Fibroblast of villous mesenchyme (primary cell): ENCODE measurements at regions not wholly inside any gene's neighbourhood (a gene's known extent, or its start where the extent isn't known, plus 50 kb on each side); places are given as distances from the start of the nearest gene placed in this dataset.

Source experiments
- DNase-seq: peaks from one replicate; pipeline ENCODE4 v3.0.0-alpha.2; 2010; ENCODE audit warnings: low read depth
- H3K4me3 ChIP-seq: 2 replicates; pipeline ENCODE4 v1.5.1; 2011; ENCODE audit warnings: low read depth, mild to moderate bottlenecking, low read length
- CTCF ChIP-seq: IDR thresholded peaks from 2 replicates; pipeline ENCODE4 v1.5.1; 2012; ENCODE audit warnings: low read depth, mild to moderate bottlenecking, low read length; ENCODE audit not compliant: insufficient read depth

DNA sequence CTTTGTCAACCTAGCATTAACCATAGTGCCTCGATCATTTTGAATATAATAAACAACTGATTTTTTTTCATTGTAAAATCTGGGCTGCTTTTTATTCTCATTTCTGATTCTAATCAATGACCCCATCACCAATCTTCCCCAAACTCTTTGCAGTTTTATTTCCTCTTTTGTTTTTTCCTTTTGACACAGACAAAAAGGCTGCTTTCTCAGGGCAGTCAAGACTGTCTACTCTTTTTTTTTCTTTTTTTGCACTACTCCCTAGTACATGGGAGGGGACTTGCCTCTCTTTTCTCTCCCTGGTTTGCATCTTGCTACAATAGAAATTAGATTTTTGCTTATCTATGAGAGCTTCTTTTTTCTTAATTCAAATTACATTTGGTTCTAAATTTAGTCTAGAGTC, 987.9 kb downstream of the ADGRL2 start:
- DNase-seq: no peak
- H3K4me3 ChIP-seq: no peak overlapping the region
- TF ChIP-seq CTCF: no peak

DNA sequence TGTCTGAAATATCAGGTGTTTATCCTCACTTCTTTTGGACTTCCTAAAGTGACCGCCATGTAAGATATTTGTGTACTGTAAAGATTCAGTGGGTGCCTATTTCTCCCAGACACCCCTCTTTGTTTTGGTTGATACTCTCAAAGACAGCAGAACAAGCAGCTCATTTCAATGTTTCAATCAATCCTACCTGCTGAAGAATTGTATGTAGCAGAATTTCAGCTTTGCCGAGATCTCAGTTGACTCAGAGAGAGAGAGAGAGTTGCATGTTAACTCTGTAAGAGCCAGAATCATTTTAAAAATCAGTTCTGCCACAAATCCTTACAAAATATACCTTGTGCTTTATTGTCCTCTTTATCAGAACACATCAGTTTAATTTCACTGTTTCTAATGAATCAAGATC, 987.3 kb downstream of the ADGRL2 start:
- no peak for DNase-seq
- no peak for TF ChIP-seq CTCF
- no peak overlapping the region for H3K4me3 ChIP-seq

GRCh38 chr1:82786883-82787282, 986.1 kb downstream of the ADGRL2 start:
- DNase-seq: no peak
- no peak overlapping the region for H3K4me3 ChIP-seq
- no peak for TF ChIP-seq CTCF

GRCh38 chr1:82785268-82785790, 984.6 kb downstream of the ADGRL2 start:
- TF ChIP-seq CTCF: no peak

DNA sequence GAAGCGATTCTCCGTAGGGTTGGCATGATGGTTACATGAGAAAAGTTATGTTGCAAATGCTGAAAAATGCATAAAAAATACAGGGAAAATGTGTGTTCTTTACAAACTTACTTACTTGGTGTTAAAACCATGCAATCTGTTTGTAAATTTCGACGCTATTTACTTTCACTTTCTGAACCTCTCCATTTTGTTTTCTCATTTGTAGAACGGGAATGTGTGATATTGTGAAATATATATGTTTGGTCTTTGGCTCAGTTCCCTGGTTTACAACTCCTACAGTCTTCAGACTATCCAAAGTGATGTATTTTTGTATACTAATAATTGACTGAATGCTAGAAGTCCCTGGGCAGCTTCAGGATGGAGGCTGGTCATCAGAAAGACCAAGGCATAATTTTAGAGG, 982.3 kb downstream of the ADGRL2 start:
- no peak for TF ChIP-seq CTCF
- no peak overlapping the region for H3K4me3 ChIP-seq
- no peak for DNase-seq

More at GRCh38 chr1:82785268-82785790, 984.6 kb downstream of the ADGRL2 start:
- H3K4me3 ChIP-seq: no peak overlapping the region
- DNase-seq: no peak

GRCh38 chr1:82782599-82782998, 981.9 kb downstream of the ADGRL2 start:
- no peak for DNase-seq
- no peak for TF ChIP-seq CTCF
- no peak overlapping the region for H3K4me3 ChIP-seq

GRCh38 chr1:82778612-82779011, 977.9 kb downstream of the ADGRL2 start:
- no peak overlapping the region for H3K4me3 ChIP-seq
- DNase-seq: no peak
- TF ChIP-seq CTCF: no peak
